Activated T-helper 1 cell treated with Interleukin-2 at 50 U/mL for 16 hours (primary cell): ENCODE measurements at regions not wholly inside any gene's neighbourhood (a gene's known extent, or its start where the extent isn't known, plus 50 kb on each side); places are given as distances from the start of the nearest gene placed in this dataset.
A peak's percentile ranks its signal among the peaks of the same experiment; 100 is the strongest.
"Not testable (repeated sequence)": the region's sequence is repeated elsewhere in the genome, so short reads cannot be mapped to it uniquely, and the experiment has no call there.

Experiments used
- DNase-seq: peaks from one replicate; pipeline ENCODE4 v3.0.0-alpha.2; 2020; ENCODE audit warnings: low read depth

DNA sequence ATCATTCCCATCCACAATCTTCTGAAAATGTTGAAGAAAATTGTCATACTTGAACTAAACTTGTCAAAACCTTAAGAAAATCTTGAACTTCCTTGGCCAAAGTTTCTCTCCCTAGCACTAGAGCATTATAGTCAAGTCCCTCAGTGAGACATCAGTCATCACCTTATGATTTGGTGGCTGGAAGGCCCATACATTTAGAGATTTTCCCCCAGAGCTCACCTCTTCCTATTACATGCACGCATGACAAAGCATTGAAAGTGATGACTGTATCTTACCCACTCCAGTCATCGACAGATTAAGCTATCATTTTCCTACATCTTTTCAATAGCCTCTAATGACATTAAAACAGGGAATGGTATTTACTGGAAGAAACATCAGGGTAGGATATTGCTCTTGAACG, 948.8 kb downstream of the TMEM121 start:
- DNase-seq, result not testable (repeated sequence)

DNA sequence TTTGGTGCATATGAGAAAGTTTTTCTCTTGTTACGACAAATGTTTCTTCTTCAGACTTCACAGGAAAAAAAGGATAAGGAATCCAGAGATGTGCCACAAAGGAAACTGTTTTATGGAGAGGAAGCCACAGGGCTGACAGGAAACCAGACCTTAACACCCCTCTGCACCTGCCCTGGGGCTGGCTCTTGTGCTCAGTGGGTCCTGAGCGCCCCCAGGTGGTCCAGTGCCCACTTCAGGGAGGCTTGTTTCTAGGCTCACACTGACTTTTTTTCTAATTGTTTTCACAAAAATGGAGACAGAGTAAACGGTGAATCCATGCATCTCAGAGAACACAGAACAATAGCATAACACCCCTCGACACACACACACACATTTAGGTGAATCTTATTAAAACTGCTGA, 951.2 kb downstream of the TMEM121 start:
- DNase-seq, result not testable (repeated sequence)

DNA sequence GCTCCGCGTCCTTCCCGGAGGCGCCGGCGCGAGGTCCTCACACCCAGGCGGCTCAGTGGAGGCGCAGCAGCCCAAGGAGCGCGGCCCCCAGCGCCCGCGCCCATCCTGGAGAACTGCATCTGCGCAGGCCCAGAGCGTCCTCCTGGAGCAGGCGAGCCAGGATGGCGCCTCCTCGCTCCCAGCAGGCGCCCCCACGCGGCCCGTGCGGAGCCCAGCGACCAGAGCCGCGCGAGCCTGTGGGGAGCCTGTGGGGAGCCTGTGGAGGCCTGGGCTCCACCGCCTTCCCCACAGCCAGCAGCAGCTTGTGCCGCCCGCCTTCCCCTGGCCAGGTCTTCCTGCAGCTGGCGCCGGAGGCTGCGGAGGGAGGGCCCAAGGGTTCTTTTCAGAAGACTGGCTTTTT, 953.9 kb downstream of the TMEM121 start:
- DNase-seq, result not testable (repeated sequence)

DNA sequence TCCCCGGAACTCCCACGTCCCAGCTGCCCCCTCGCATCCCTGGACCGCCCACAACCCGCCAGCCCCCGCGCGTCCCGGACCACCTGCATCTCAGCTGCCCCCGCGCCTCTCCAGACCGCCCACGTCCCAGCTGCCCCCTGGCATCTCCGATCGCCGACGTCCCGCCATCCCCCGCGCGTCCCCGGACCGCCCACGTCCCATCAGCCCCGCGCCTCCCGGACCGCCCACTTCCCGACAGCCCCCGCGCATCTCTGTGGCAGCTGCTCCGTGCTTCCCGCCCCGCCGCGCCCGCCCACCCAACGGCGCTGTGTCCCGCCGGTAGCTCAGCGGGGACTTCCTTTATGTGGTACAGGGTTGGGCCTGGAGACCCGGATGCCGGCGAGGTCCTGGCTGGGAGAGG, 955.8 kb downstream of the TMEM121 start:
- not testable (repeated sequence) for DNase-seq

DNA sequence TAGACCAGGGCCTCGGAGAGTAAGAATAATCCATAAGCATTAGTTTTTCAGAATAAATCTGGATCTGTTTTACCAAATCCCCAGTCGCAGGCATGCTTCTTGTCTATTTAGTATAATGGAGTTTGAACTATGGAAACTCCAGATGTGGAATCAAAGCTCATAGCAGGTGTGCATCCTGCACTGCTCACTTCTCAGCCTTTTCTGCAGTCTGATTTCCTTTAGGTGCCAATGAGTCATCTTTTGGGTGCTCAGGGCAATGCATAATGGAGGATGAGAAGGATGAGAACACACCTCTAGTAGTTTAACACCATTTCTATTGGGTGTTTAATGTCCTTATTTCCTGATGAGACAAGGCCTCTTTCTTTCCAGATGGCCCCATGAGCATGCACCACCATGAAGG, 961.2 kb downstream of the TMEM121 start:
- no peak for DNase-seq

DNA sequence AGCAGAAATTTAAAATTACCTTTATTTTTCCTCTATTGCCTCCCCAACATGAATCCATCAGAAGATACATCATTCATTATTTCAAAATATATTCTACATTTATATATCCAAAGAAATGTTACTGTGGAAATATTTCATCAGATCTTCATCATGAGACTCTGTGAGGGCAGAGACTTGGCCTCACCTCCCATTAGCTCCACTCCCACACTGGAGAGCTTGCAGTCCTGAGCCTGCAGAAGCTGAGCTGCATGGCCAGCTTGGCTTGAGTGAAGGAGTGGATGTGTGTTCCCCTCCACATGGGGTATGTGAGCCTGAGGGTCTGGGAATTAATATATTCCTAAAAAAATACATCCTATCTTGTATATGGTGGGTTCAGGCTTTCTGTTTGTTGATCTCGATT, 961.9 kb downstream of the TMEM121 start:
- no peak for DNase-seq

DNA sequence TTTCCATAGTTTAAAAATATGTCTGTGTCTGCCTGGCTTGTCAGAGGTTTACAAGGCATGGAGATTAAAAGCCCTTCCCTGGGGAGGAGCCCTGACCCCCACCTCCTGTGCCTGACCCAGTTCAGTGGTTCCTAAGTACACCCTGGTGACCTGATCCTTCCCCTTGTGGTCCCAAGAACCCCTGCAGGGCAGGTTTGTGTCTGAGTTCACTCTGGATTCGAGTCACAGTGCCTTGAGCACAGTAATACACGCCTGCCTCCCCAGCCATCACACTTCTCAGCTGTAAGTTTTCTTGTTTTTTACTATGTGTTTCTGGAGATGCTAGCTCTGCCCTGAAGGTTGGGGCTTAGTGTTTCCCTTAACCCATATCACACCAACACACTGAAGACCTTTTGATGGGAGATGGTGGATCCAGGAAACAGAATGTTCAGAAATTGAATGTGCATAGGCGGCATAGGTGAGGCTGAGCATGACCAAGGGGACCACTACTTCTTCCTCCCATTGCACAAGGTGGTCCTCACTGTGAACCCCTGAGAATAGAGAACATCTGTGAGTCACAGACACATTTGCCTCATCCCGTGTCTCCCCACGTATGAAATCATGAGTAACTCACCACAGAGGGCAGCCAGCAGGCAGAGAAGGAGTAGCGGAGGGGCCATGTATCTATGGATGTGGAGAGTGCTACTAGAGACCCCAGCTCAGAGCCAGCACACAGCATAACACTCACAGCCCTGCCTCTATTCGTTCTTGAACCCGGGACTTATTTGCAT, 962.9 kb downstream of the TMEM121 start:
- DNase-seq, result no peak

DNA sequence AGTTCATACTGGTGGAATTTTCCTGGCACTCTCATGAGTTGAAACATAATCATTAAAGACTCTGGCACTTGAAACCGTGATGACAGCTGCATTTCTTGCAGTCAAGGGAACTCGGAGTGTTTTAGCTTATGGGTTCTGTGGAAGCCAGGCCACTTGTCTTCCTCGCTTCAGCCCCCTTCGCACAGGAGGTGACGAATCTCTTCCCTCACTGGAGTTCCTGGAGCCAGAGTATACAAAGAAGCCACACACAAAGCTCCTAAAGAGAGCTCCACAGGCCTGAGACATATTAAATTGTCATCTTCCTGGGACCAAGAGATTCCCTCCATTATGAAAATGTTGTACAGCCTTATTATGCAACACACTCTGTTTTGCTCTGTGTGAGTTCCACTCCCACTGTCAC, 964.1 kb downstream of the TMEM121 start:
- no peak for DNase-seq

DNA sequence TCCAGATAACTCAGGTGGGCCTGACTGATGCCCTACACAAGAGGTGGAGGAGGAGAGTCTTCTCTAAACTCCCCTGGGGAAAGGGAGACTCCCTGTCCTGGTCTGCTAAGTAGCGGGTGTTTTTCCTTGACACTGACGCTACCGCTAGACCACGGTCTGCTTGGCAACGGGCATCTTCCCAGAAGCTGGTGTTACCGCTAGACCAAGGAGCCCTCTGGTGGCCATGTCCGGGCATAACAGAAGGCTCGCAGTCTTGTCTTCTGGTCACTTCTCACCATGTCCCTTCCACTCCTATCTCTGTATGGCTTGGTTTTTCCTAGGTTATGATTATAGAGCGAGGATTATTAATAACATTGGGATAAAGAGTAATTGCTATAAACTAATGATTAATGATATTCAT, 965.5 kb downstream of the TMEM121 start:
- DNase-seq, result no peak

DNA sequence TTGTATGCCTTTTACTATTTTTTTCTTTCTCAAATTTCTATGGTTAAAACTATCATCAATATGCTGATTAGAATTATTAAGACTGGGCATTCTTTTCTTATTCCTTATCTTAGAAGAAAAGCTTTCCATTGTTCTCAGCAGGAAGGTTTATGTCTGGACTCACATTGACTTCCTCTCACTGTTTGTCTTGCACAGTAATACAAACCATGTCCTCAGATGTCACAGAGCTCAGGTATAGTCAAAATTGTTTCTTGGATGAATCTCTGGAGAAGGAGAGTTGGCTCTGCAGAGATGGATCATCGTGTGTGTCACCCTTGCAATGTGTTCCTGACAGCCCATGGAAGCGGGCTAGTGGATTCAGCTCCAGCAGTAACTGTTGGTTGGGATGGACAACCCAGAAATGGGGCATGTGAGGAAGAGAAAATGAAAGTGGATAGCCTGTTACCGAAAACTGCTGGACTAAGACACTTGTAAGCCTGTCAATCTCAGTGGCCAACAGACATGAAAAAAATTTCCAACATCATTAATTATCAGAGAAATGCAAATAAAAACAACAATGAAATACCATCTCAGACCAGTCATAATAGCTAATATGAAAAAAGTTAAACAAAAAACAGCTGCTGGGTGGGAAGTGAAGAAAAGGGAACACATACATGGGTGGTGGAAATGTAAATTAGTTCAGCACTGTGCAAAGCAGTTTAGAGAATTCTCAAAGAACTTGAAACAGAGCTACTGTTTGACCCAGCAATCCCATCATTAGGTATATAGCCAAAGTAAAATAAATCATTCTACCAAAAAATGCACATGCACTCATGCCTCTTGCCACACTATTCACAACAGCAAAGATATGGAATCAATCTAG, 967.8 kb downstream of the TMEM121 start:
- no peak for DNase-seq

DNA sequence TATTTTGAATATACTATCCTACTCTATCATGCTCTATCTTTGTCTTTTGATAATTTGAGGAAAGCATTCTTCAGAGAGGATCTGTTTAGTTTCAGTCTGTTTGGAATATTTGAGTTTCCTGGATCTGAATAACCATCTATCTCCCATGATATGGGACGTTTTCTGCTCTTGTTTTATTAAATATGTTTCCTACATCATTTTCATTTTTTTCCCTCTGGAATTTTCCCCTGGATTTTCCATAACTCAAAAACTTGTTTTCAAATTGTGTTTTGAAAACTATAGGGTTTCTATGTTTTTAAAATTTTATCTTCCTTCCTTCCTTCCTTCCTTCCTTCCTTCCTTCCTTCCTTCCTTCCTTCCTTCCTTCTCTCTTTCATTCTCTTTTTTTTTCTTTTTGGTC, 974.2 kb downstream of the TMEM121 start:
- DNase-seq, result no peak

DNA sequence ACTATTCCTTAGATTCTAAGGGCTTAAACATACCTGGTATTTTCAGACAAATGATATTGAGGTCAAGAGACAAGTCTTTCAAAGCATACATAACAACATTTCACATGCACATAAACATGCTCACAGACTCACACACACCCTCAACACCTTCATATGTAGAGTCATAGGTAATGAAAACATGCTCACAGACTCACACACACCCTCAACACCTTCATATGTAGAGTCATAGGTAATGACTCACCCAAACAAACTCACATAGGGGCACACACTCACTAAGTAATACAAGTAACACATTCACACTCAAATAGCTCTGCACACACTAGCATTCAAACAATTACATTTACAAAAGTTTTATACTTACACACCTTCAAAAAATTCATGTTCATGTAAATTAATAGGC, 975.5 kb downstream of the TMEM121 start:
- DNase-seq, result no peak

DNA sequence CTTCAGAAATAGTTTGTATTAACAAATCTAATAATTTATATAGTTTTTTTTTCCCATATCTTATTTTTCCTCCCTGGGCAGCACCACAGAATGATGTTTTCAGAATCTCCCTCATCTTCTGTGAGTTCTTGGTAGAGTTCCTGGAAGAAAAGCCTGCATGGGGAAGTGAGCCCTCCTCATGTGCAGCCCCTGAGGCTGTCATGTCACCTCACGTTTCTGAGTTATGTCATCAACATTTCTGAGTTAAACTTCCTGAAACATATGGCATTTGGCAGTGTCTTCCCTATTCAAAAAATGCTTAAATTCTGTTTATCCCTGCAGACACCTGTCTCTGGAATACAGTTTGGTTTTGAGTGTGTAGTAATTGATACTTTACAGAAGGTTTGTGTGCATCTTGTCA, 979.0 kb downstream of the TMEM121 start:
- no peak for DNase-seq

DNA sequence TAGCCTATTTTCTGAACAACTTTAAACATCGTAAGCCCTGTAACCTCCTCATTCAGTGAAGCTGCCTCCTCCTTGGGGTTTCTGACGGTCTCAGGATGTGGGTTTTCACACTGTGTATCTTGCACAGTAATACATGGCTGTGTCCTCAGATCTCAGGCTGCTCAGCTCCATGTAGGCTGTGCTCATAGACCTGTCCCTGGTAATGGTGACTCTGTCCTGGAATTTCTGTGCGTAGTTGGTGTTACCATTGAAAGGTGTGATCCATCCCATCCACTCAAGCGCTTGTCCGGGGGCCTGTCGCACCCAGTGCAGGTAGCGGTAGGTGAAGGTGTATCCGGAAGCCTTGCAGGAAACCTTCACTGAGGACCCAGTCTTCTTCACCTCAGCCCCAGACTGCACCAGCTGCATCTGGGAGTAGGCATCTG, 980.5 kb downstream of the TMEM121 start:
- DNase-seq, result peak; percentile 28

DNA sequence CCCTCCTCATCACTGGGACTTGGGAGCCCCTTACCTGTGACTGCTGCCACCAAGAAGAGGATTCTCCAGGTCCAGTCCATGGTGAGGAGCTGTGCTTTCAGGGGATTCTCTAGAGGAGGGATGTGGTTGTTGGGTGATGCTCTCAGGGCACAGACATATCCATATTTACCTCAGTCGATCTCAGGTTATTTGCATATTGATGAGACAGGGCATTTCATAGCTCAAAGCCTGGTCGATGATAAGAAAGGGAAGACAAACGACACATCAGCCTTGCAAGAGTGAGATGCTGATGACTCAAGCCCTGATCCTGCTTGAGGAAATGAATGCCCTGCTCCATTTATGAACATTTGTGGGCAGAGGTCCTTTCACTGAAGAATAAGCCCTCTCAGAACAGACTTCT, 981.0 kb downstream of the TMEM121 start:
- DNase-seq, result no peak

DNA sequence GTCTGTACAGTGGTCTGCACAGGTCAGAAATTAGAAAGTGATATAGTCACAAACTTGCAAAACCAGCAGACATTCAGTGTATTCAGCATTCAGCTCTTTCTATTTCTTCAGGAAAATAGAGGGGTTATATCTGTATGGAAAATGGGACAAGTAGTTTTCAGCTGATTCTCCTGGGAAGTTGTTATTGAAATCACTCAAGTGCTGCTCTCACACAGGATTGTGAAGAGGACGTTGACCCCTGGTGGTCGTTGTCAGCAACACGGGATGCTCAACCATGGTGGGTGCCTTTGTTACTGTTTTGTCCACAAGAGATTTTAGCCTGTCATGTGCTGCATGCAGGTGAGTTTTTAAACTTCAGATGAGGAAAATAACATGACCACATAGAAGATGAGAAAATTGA, 981.8 kb downstream of the TMEM121 start:
- DNase-seq, result no peak

DNA sequence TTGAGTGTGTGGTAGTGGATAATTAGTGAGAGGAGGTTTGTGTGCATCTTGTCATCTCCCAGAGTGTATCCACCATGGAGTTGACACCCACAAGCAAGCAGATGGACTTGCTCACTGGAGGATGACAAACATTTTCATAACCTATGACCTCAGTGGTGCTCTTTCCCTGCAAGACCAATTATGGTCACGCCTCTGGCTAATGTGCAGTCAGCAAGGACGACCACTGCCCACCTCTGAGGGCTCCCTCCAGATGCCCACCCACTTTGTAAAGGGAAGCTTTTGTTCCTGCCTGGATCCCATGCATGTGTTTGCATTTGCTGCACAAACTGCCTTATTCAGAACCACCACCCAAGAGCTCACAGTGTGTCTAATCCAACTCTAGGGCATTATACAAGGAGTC, 982.8 kb downstream of the TMEM121 start:
- no peak for DNase-seq

DNA sequence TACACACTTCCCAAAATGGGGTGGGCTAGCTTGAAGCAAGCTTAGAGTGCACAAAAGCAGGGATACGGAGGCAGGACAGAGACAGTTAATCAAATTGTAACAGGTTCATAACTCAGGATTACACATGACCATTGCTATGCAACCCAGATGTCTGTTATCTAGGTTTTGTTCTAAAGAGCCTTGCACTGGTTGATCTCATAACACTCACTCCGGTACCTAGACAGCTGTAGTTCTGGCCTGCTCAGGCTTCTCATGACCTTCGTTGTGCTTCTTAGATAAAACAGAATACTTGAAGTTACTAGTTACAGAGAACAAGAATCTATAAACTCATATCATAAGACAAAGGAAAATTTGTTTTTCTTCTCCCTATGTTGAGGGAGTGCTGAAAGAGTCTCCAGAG, 983.4 kb downstream of the TMEM121 start:
- DNase-seq, result no peak

DNA sequence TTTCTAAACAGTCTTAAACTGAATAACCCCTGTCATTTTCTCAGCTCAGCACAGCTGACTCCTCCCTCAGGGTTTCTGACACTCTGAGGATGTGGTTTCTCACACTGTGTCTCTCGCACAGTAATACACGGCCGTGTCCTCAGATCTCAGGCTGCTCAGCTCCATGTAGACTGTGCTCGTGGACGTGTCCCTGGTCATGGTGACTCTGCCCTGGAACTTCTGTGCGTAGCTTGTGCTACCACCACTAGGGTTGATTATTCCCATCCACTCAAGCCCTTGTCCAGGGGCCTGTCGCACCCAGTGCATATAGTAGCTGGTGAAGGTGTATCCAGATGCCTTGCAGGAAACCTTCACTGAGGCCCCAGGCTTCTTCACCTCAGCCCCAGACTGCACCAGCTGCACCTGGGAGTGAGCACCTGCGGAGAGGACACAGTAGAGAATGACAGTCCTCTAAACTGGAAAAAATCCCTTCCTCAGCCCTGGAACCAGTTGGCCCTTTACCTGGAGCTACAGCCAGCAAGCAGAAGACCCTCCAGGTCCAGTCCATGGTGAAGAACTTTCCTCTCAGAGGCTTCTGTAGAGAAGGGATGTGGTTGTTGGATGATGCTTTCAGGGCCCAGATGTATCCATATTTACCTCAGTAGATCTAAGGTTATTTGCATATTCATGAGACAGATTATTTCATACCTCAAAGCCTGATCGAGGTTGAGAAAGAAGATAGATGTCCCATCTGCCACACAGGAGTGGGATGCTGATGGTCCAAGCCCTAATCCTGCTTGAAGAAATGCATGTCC, 984.8 kb downstream of the TMEM121 start:
- DNase-seq, result peak; percentile 41

DNA sequence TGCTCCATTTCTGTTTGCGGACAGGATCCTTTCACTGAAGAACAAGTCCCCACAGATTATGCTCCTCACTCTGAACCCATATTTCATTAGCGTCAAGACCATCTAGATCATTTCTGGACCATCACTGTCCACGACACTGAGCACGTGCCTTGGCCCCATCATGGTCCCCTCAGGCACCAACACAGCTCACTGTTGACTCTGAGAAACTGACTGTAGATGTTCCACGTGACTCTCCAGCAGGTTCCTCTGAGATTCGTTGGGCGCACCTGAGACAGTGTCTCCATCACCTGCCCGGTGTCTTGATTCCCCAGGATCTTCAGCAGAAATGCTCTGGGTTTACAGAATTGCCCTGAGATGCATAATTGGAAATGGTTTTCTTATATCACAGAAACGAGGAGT, 985.4 kb downstream of the TMEM121 start:
- no peak for DNase-seq

DNA sequence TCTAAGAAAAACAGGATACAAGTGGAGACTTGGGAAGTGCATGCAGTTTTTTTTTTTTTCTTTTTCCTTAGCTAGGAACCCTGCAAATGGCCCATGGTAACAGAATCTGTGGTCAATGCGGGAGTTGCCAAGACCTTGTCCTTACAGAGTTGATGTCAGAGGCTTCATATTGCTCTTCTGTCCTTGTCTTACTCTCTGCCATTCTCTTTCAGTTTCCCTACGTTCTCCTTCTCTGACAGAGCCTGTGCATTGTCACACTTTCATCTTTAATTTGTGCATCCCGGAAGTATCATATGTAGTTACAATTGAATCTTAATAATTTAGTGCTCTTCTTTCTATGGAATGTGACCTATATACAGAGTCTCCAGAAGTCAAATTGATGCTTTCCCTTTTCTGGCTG, 986.9 kb downstream of the TMEM121 start:
- DNase-seq, result no peak

DNA sequence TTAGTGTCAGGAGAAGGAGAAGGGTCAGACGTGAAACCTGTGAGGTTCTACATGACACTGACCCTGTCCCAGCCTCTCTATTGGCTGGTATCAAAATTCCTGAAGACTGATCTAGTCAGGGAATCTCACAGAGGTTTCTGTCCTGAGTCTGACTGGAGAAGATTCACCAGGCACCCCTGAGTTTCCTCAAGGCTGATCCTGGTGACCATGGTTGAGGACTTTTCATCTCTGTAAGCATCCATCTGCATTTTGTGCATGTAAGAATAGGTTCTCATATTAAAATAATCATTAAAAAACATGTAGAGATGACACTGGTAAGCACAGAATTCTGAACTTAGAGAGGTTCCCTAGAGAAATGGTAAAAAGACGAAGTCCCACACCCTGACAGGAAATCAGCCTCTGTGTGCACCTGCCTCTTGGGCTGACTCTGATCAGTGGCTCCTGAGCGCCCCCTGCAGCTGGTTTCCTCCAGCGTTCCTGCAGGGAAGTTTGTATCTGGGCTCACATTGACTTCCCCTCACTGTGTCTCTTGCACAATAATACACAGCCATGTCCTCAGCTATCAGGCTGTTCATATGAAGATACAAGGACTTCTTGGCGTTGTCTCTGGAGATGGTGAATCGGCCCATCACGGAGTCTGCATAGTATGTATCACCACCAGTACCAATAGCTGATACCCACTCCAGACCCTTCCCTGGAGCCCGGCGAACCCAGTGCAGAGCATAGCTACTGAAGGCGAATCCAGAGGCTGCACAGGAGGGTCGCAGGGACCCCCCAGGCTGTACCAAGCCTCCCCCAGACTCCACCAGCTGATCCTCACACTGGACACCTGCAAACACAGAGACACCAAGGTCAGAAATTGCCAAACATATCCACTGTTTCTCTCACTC, 991.9 kb downstream of the TMEM121 start:
- peak; percentile 73 for DNase-seq
